SK-N-MC (cell line): ENCODE measurements at regions not wholly inside any gene's neighbourhood (a gene's known extent, or its start where the extent isn't known, plus 50 kb on each side); places are given as distances from the start of the nearest gene placed in this dataset.

ENCODE experiments used
- EZH2 ChIP-seq: fragments of 200-600 bp; sonication (generic); IDR thresholded peaks from one replicate; pipeline ENCODE4 v1.6.1; 2017; ENCODE audit warnings: antibody characterized with exemption
- POLR2AphosphoS5 ChIP-seq: IDR thresholded peaks from 2 replicates; pipeline ENCODE4 v1.6.1; 2012; ENCODE audit warnings: mild to moderate bottlenecking, low read depth, low read length, borderline replicate concordance

GRCh38 chr9:12141422-12141821 lies 551.8 kb upstream of the TYRP1 start:
- TF ChIP-seq EZH2 (no peak), POLR2AphosphoS5 (no peak)
